Endothelial cell of hepatic sinusoid (primary cell): ENCODE measurements at regions not wholly inside any gene's neighbourhood (a gene's known extent, or its start where the extent isn't known, plus 50 kb on each side); places are given as distances from the start of the nearest gene placed in this dataset.

ENCODE experiments used
- in situ Hi-C: cut with HindIII; loops from 2 replicates; pipeline ENCODE4 v1.10.0; 2017; ENCODE audit warnings: low sequenced_read_pairs

GRCh38 chr2:120785228-120785966 is 49.7 kb downstream of the GLI2 start:
- in situ Hi-C loops = no loop called here

- in situ Hi-C loops = no loop called here
Measured at GRCh38 chr2:120786038-120786960, 50.6 kb downstream of the GLI2 start.

GRCh38 chr2:120787111-120787821 is 51.6 kb downstream of the GLI2 start:
- in situ Hi-C loops = no loop called here

GRCh38 chr2:120787822-120788700 is 52.4 kb downstream of the GLI2 start:
- in situ Hi-C loops = no loop called here

- in situ Hi-C loops = no loop called here
Measured at GRCh38 chr2:120791243-120791961, 55.7 kb downstream of the GLI2 start.

- in situ Hi-C loops = no loop called here
Measured at GRCh38 chr2:120791962-120792297, 56.3 kb downstream of the GLI2 start.

GRCh38 chr2:120793682-120794403 is 58.2 kb downstream of the GLI2 start:
- in situ Hi-C loops = no loop called here

- in situ Hi-C loops = no loop called here
Measured at GRCh38 chr2:120794716-120795115, 59.0 kb downstream of the GLI2 start.

GRCh38 chr2:120796094-120796493 is 60.4 kb downstream of the GLI2 start:
- in situ Hi-C loops = no loop called here

- in situ Hi-C loops = no loop called here
Measured at GRCh38 chr2:120797421-120798221, 62.0 kb downstream of the GLI2 start.

GRCh38 chr2:120798567-120799247 is 63.0 kb downstream of the GLI2 start:
- in situ Hi-C loops = no loop called here

- in situ Hi-C loops = loop anchor here (10.0 kb wide), 2 partner anchors 97 to 263 kb away; no protein-coding TSS in a partner anchor
Measured at GRCh38 chr2:120802158-120802557, 66.5 kb downstream of the GLI2 start.

- in situ Hi-C loops = loop anchor here (10.0 kb wide), 2 partner anchors 98 to 262 kb away; no protein-coding TSS in a partner anchor
Measured at GRCh38 chr2:120802867-120803484, 67.3 kb downstream of the GLI2 start.

- in situ Hi-C loops = loop anchor here (10.0 kb wide), 2 partner anchors 99 to 261 kb away; no protein-coding TSS in a partner anchor
Measured at GRCh38 chr2:120803764-120804335, 68.2 kb downstream of the GLI2 start.

GRCh38 chr2:120804459-120804858 is 68.8 kb downstream of the GLI2 start:
- in situ Hi-C loops = loop anchor here (10.0 kb wide), 2 partner anchors 100 to 260 kb away; no protein-coding TSS in a partner anchor

GRCh38 chr2:120805011-120805410 is 69.3 kb downstream of the GLI2 start:
- in situ Hi-C loops = loop anchor here (10.0 kb wide), 2 partner anchors 100 to 260 kb away; no protein-coding TSS in a partner anchor
